ENCODE measurements at regions not wholly inside any gene's neighbourhood (a gene's known extent, or its start where the extent isn't known, plus 50 kb on each side); places are given as distances from the start of the nearest gene placed in this dataset.

DNA sequence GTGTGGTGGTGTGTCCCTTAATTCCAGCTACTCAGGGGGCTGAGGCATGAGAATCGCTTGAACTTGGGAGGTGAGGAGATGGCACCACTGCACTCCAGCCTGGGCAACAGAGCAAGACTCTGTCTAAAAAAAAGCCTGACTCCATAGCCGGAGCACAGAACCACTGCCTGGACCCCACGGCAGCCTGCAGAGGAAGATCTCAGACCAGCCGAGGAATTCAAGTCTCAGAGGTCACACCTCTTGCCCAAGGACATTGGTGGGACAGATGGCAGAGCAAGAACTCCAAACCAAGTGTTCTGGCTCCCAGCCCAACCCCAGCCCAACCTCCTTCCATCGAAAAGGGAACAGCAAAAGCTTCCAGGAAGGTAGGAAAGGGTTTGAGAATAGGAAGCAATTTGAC is 70.8 kb downstream of the SMIM20 start:
- Histone ChIP-seq H3K9me2 (ENCODE audit: low read depth, low read length) (no peaks in the 10 kb centered on the region), H4K20me1 (ENCODE audit: insufficient read depth, low read length) (no peaks in the 10 kb centered on the region), H3F3A (ENCODE audit: insufficient read depth, low read length) (no peaks in the 10 kb centered on the region), H3K4me1 (ENCODE audit: insufficient read depth, low read length, severe bottlenecking) (peaks cover 5% of the 10 kb centered on the region), H3K79me2 (ENCODE audit: insufficient read depth, low read length) (no peaks in the 10 kb centered on the region), H3K4me2 (ENCODE audit: low read length) (no peak overlapping the region), H3K27me3 (ENCODE audit: insufficient read depth, low read length) (no peaks in the 10 kb centered on the region), H3K9ac (ENCODE audit: low read length) (no peak overlapping the region), H2AFZ (ENCODE audit: low read length) (no peak overlapping the region), H3K9me3 (ENCODE audit: low read length) (no peaks in the 10 kb centered on the region), H3K4me3 (ENCODE audit: low read depth, low read length, poor library complexity, severe bottlenecking) (no peak overlapping the region), H3K27ac (ENCODE audit: low read depth, low read length, poor library complexity, severe bottlenecking) (no peak overlapping the region), H3K36me3 (ENCODE audit: insufficient read depth, low read length) (no peaks in the 10 kb centered on the region)
- TF ChIP-seq, protein P1, sequence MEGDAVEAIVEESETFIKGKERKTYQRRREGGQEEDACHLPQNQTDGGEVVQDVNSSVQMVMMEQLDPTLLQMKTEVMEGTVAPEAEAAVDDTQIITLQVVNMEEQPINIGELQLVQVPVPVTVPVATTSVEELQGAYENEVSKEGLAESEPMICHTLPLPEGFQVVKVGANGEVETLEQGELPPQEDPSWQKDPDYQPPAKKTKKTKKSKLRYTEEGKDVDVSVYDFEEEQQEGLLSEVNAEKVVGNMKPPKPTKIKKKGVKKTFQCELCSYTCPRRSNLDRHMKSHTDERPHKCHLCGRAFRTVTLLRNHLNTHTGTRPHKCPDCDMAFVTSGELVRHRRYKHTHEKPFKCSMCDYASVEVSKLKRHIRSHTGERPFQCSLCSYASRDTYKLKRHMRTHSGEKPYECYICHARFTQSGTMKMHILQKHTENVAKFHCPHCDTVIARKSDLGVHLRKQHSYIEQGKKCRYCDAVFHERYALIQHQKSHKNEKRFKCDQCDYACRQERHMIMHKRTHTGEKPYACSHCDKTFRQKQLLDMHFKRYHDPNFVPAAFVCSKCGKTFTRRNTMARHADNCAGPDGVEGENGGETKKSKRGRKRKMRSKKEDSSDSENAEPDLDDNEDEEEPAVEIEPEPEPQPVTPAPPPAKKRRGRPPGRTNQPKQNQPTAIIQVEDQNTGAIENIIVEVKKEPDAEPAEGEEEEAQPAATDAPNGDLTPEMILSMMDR (IDR thresholded peaks at IDR 0.05; ENCODE audit: low read length), result no peak
- no peak for TF ChIP-seq EZH2 (IDR thresholded peaks at IDR 0.05; ENCODE audit: borderline replicate concordance, low read length)

DNA sequence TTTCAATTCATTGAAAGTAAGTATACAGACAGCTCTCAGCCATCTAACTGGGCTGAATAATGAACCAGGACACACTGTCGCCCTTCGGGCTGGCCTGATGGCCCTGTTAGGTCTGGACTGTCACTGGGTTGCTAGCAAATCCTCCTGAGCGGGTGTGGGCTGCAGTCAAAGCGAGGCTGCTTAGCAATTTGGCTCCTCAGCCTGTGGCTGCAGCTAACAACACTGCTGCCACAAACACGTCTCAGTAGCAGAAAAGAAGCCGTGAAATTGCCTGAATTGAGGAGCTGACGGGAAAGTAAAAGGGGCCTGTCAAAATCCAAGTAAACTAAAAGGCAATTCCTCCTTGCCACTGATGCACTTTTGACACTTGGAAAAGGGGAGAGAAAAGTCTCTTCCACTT is 72.8 kb downstream of the SMIM20 start:
- H3F3A ChIP-seq (ENCODE audit: insufficient read depth, low read length), result no peaks in the 10 kb centered on the region
- H3K4me3 ChIP-seq (ENCODE audit: low read depth, low read length, poor library complexity, severe bottlenecking), result no peak overlapping the region
- H3K9me3 ChIP-seq (ENCODE audit: low read length), result no peaks in the 10 kb centered on the region

DNA sequence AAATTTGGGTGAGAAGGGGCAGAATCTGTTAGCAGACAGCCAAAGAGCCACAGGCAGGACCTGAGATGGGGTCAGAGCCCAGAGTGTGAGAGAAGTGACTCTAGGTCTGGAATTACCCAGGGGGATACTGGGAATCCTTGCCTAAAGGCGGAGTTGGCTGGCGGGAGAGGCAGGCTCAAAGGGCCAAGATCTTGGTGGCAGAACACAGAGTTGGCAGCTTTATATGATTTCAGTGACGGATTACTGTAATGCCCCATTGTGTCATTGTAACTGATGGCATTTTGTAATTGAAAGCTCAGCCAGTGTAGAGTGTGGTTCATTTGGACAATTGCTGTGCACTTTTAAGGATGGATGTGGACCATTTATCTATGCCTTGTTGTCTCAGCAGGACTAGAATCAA is 77.3 kb downstream of the SMIM20 start:
- H3K4me3 ChIP-seq (ENCODE audit: low read depth, low read length, poor library complexity, severe bottlenecking), result no peak overlapping the region
- no peak for TF ChIP-seq EZH2 (IDR thresholded peaks at IDR 0.05; ENCODE audit: borderline replicate concordance, low read length)
- TF ChIP-seq, protein P1 (IDR thresholded peaks at IDR 0.05; ENCODE audit: low read length), result no peak
- H3K27ac ChIP-seq (ENCODE audit: low read depth, low read length, poor library complexity, severe bottlenecking), result no peak overlapping the region

More for the DNA sequence above, 72.8 kb downstream of the SMIM20 start:
- Histone ChIP-seq H4K20me1 (ENCODE audit: insufficient read depth, low read length) (no peaks in the 10 kb centered on the region), H3K4me2 (ENCODE audit: low read length) (no peak overlapping the region), H3K79me2 (ENCODE audit: insufficient read depth, low read length) (no peaks in the 10 kb centered on the region), H3K4me1 (ENCODE audit: insufficient read depth, low read length, severe bottlenecking) (peaks cover 5% of the 10 kb centered on the region), H3K9me2 (ENCODE audit: low read depth, low read length) (no peaks in the 10 kb centered on the region), H3K36me3 (ENCODE audit: insufficient read depth, low read length) (no peaks in the 10 kb centered on the region), H3K27ac (ENCODE audit: low read depth, low read length, poor library complexity, severe bottlenecking) (no peak overlapping the region), H3K9ac (ENCODE audit: low read length) (no peak overlapping the region), H2AFZ (ENCODE audit: low read length) (no peak overlapping the region), H3K27me3 (ENCODE audit: insufficient read depth, low read length) (no peaks in the 10 kb centered on the region)
- TF ChIP-seq, protein P1 (IDR thresholded peaks at IDR 0.05; ENCODE audit: low read length), result no peak
- TF ChIP-seq EZH2 (IDR thresholded peaks at IDR 0.05; ENCODE audit: borderline replicate concordance, low read length), result no peak

More for the DNA sequence above, 77.3 kb downstream of the SMIM20 start:
- Histone ChIP-seq H2AFZ (ENCODE audit: low read length) (no peak overlapping the region), H3K4me2 (ENCODE audit: low read length) (no peak overlapping the region), H4K20me1 (ENCODE audit: insufficient read depth, low read length) (no peaks in the 10 kb centered on the region), H3K9ac (ENCODE audit: low read length) (no peak overlapping the region), H3K9me3 (ENCODE audit: low read length) (no peaks in the 10 kb centered on the region), H3K9me2 (ENCODE audit: low read depth, low read length) (no peaks in the 10 kb centered on the region), H3K79me2 (ENCODE audit: insufficient read depth, low read length) (no peaks in the 10 kb centered on the region), H3K36me3 (ENCODE audit: insufficient read depth, low read length) (no peaks in the 10 kb centered on the region), H3K4me1 (ENCODE audit: insufficient read depth, low read length, severe bottlenecking) (peaks cover 10% of the 10 kb centered on the region), H3K27me3 (ENCODE audit: insufficient read depth, low read length) (no peaks in the 10 kb centered on the region), H3F3A (ENCODE audit: insufficient read depth, low read length) (no peaks in the 10 kb centered on the region)

Data from OCI-LY1 (cell line).